ELF-1 (cell line): ENCODE measurements at regions not wholly inside any gene's neighbourhood (a gene's known extent, or its start where the extent isn't known, plus 50 kb on each side); places are given as distances from the start of the nearest gene placed in this dataset.
"Not testable (repeated sequence)": the region's sequence is repeated elsewhere in the genome, so short reads cannot be mapped to it uniquely, and the experiment has no call there.

ENCODE experiments used
- DNase-seq: peaks from one replicate; pipeline ENCODE4 v3.0.0-alpha.2; 2016; ENCODE audit warnings: low read depth, low spot score

GRCh38 chr13:111663953-111664421 lies 343.5 kb downstream of the TEX29 start:
- DNase-seq, result no peak

GRCh38 chr13:111664696-111665095 lies 344.3 kb downstream of the TEX29 start:
- no peak for DNase-seq

- no peak for DNase-seq
Observed at GRCh38 chr13:111665691-111666095, 345.3 kb downstream of the TEX29 start.

- DNase-seq, result no peak
Observed at GRCh38 chr13:111666164-111666776, 345.8 kb downstream of the TEX29 start.

- no peak for DNase-seq
Observed at GRCh38 chr13:111667757-111668156, 347.3 kb downstream of the TEX29 start.

- DNase-seq, result no peak
Observed at GRCh38 chr13:111668451-111668850, 348.0 kb downstream of the TEX29 start.

GRCh38 chr13:111672198-111672597 lies 351.8 kb downstream of the TEX29 start:
- not testable (repeated sequence) for DNase-seq

GRCh38 chr13:111678120-111678882 lies 357.9 kb downstream of the TEX29 start:
- DNase-seq, result not testable (repeated sequence)

- not testable (repeated sequence) for DNase-seq
Observed at GRCh38 chr13:111679645-111680044, 359.2 kb downstream of the TEX29 start.

- DNase-seq, result not testable (repeated sequence)
Observed at GRCh38 chr13:111680100-111680499, 359.7 kb downstream of the TEX29 start.

- not testable (repeated sequence) for DNase-seq
Observed at GRCh38 chr13:111692028-111692427, 371.6 kb downstream of the TEX29 start.

GRCh38 chr13:111696121-111696520 lies 370.8 kb upstream of the SOX1 start:
- not testable (repeated sequence) for DNase-seq

- DNase-seq, result not testable (repeated sequence)
Observed at GRCh38 chr13:111702059-111702458, 364.9 kb upstream of the SOX1 start.
